ENCODE measurements at regions not wholly inside any gene's neighbourhood (a gene's known extent, or its start where the extent isn't known, plus 50 kb on each side); places are given as distances from the start of the nearest gene placed in this dataset.
"Not testable (repeated sequence)": the region's sequence is repeated elsewhere in the genome, so short reads cannot be mapped to it uniquely, and the experiment has no call there.

- Histone ChIP-seq H2AK5ac (ENCODE audit: low read length) (no peak overlapping the region), H4K8ac (ENCODE audit: low read depth, low read length) (no peak overlapping the region), H2BK5ac (ENCODE audit: low read length) (no peak overlapping the region), H3K56ac (ENCODE audit: low read length) (no peak overlapping the region), H3K4me3 (ENCODE audit: low read length) (no peak overlapping the region), H3K27me3 (ENCODE audit: insufficient read depth, low read length, poor library complexity) (no peaks in the 10 kb centered on the region), H3K4me1 (ENCODE audit: control insufficient read depth, low read depth, low read length) (peaks cover 4% of the 10 kb centered on the region), H3K18ac (ENCODE audit: low read length) (no peak overlapping the region), H3K79me1 (ENCODE audit: low read length) (no peaks in the 10 kb centered on the region), H4K5ac (ENCODE audit: low read length) (no peak overlapping the region), H2BK120ac (ENCODE audit: low read depth, low read length) (no peak overlapping the region), H3K4ac (ENCODE audit: low read depth, low read length) (no peak overlapping the region), H3K36me3 (ENCODE audit: control insufficient read depth, insufficient read depth, low read length) (no peaks in the 10 kb centered on the region), H3K23ac (ENCODE audit: low read length) (no peak overlapping the region), H3K79me2 (ENCODE audit: control insufficient read depth, insufficient read depth, low read length) (no peaks in the 10 kb centered on the region), H3K9ac (ENCODE audit: low read length) (no peak overlapping the region), H3K4me2 (ENCODE audit: low read length) (no peak overlapping the region), H3K27ac (ENCODE audit: low read depth, low read length) (no peak overlapping the region), H2BK15ac (replicated peaks; ENCODE audit: low read depth) (no peak overlapping the region)
- WGBS (ENCODE audit: extremely low coverage, insufficient coverage, low lambda C conversion rate), result no CpG with 5 or more reads among the region's 4 CpGs
- peak; percentile 37 for DNase-seq
Observed at GRCh38 chr6:94859924-94860323, 717.4 kb upstream of the MANEA start.

GRCh38 chr6:94856999-94857398 lies 720.3 kb upstream of the MANEA start:
- H2BK15ac ChIP-seq (replicated peaks; ENCODE audit: low read depth); H4K8ac ChIP-seq (ENCODE audit: low read depth, low read length); H3K4ac ChIP-seq (ENCODE audit: low read depth, low read length); H3K27ac ChIP-seq (ENCODE audit: low read depth, low read length); H2BK120ac ChIP-seq (ENCODE audit: low read depth, low read length); H4K5ac ChIP-seq (ENCODE audit: low read length); H2AK5ac ChIP-seq (ENCODE audit: low read length); H3K79me1 ChIP-seq (ENCODE audit: low read length); H3K36me3 ChIP-seq (ENCODE audit: control insufficient read depth, insufficient read depth, low read length); H3K4me3 ChIP-seq (ENCODE audit: low read length); H2BK5ac ChIP-seq (ENCODE audit: low read length); DNase-seq; H3K9ac ChIP-seq (ENCODE audit: low read length); H3K27me3 ChIP-seq (ENCODE audit: insufficient read depth, low read length, poor library complexity); H3K56ac ChIP-seq (ENCODE audit: low read length); H3K4me2 ChIP-seq (ENCODE audit: low read length); H3K18ac ChIP-seq (ENCODE audit: low read length); H3K4me1 ChIP-seq (ENCODE audit: control insufficient read depth, low read depth, low read length); H3K23ac ChIP-seq (ENCODE audit: low read length); H3K79me2 ChIP-seq (ENCODE audit: control insufficient read depth, insufficient read depth, low read length): not testable (repeated sequence)
- no CpG with 5 or more reads among the region's 3 CpGs for WGBS (ENCODE audit: extremely low coverage, insufficient coverage, low lambda C conversion rate)

- H3K4ac ChIP-seq (ENCODE audit: low read depth, low read length); H2BK120ac ChIP-seq (ENCODE audit: low read depth, low read length); H3K4me1 ChIP-seq (ENCODE audit: control insufficient read depth, low read depth, low read length); H3K23ac ChIP-seq (ENCODE audit: low read length); H3K36me3 ChIP-seq (ENCODE audit: control insufficient read depth, insufficient read depth, low read length); H3K4me3 ChIP-seq (ENCODE audit: low read length); DNase-seq; H4K5ac ChIP-seq (ENCODE audit: low read length); H2BK15ac ChIP-seq (replicated peaks; ENCODE audit: low read depth); H3K56ac ChIP-seq (ENCODE audit: low read length); H3K27ac ChIP-seq (ENCODE audit: low read depth, low read length); H3K79me2 ChIP-seq (ENCODE audit: control insufficient read depth, insufficient read depth, low read length); H3K9ac ChIP-seq (ENCODE audit: low read length); H3K27me3 ChIP-seq (ENCODE audit: insufficient read depth, low read length, poor library complexity); H3K4me2 ChIP-seq (ENCODE audit: low read length); H2AK5ac ChIP-seq (ENCODE audit: low read length); H2BK5ac ChIP-seq (ENCODE audit: low read length); H4K8ac ChIP-seq (ENCODE audit: low read depth, low read length); H3K79me1 ChIP-seq (ENCODE audit: low read length); H3K18ac ChIP-seq (ENCODE audit: low read length): not testable (repeated sequence)
- WGBS (ENCODE audit: extremely low coverage, insufficient coverage, low lambda C conversion rate), result no CpG with 5 or more reads among the region's 8 CpGs
Observed at GRCh38 chr6:94851329-94851728, 726.0 kb upstream of the MANEA start.

GRCh38 chr6:94845742-94846141 lies 731.6 kb upstream of the MANEA start:
- H3K18ac ChIP-seq (ENCODE audit: low read length), result no peak overlapping the region
- no peak overlapping the region for H3K4me2 ChIP-seq (ENCODE audit: low read length)
- H3K79me1 ChIP-seq (ENCODE audit: low read length), result no peaks in the 10 kb centered on the region
- no peak overlapping the region for H3K4me3 ChIP-seq (ENCODE audit: low read length)
- H3K79me2 ChIP-seq (ENCODE audit: control insufficient read depth, insufficient read depth, low read length), result no peaks in the 10 kb centered on the region
- no peak overlapping the region for H3K4ac ChIP-seq (ENCODE audit: low read depth, low read length)
- H2BK120ac ChIP-seq (ENCODE audit: low read depth, low read length), result no peak overlapping the region
- no peak overlapping the region for H2AK5ac ChIP-seq (ENCODE audit: low read length)
- no peak overlapping the region for H4K5ac ChIP-seq (ENCODE audit: low read length)
- no peaks in the 10 kb centered on the region for H3K4me1 ChIP-seq (ENCODE audit: control insufficient read depth, low read depth, low read length)
- no peak overlapping the region for H3K9ac ChIP-seq (ENCODE audit: low read length)
- H3K36me3 ChIP-seq (ENCODE audit: control insufficient read depth, insufficient read depth, low read length), result no peaks in the 10 kb centered on the region
- DNase-seq, result no peak
- no peak overlapping the region for H3K23ac ChIP-seq (ENCODE audit: low read length)
- H2BK5ac ChIP-seq (ENCODE audit: low read length), result no peak overlapping the region
- no peaks in the 10 kb centered on the region for H3K27me3 ChIP-seq (ENCODE audit: insufficient read depth, low read length, poor library complexity)
- H3K56ac ChIP-seq (ENCODE audit: low read length), result no peak overlapping the region
- no CpG with 5 or more reads among the region's 1 CpG for WGBS (ENCODE audit: extremely low coverage, insufficient coverage, low lambda C conversion rate)
- no peak overlapping the region for H3K27ac ChIP-seq (ENCODE audit: low read depth, low read length)
- no peak overlapping the region for H2BK15ac ChIP-seq (replicated peaks; ENCODE audit: low read depth)
- H4K8ac ChIP-seq (ENCODE audit: low read depth, low read length), result no peak overlapping the region

- Histone ChIP-seq H3K4me2 (ENCODE audit: low read length) (no peak overlapping the region), H3K4me3 (ENCODE audit: low read length) (no peak overlapping the region), H3K4ac (ENCODE audit: low read depth, low read length) (no peak overlapping the region), H3K9ac (ENCODE audit: low read length) (no peak overlapping the region), H2BK120ac (ENCODE audit: low read depth, low read length) (no peak overlapping the region), H3K27me3 (ENCODE audit: insufficient read depth, low read length, poor library complexity) (no peaks in the 10 kb centered on the region), H2BK15ac (replicated peaks; ENCODE audit: low read depth) (no peak overlapping the region), H3K56ac (ENCODE audit: low read length) (no peak overlapping the region), H4K5ac (ENCODE audit: low read length) (no peak overlapping the region), H3K4me1 (ENCODE audit: control insufficient read depth, low read depth, low read length) (no peaks in the 10 kb centered on the region), H3K18ac (ENCODE audit: low read length) (no peak overlapping the region), H2AK5ac (ENCODE audit: low read length) (no peak overlapping the region), H3K23ac (ENCODE audit: low read length) (no peak overlapping the region), H2BK5ac (ENCODE audit: low read length) (no peak overlapping the region), H3K79me1 (ENCODE audit: low read length) (no peaks in the 10 kb centered on the region), H3K79me2 (ENCODE audit: control insufficient read depth, insufficient read depth, low read length) (no peaks in the 10 kb centered on the region), H3K36me3 (ENCODE audit: control insufficient read depth, insufficient read depth, low read length) (no peaks in the 10 kb centered on the region), H3K27ac (ENCODE audit: low read depth, low read length) (no peak overlapping the region), H4K8ac (ENCODE audit: low read depth, low read length) (no peak overlapping the region)
- no peak for DNase-seq
Observed at GRCh38 chr6:94835264-94835663, 742.1 kb upstream of the MANEA start.

- no peak overlapping the region for H3K9ac ChIP-seq (ENCODE audit: low read length)
- H3K4me2 ChIP-seq (ENCODE audit: low read length), result no peak overlapping the region
- H3K18ac ChIP-seq (ENCODE audit: low read length), result no peak overlapping the region
- no peaks in the 10 kb centered on the region for H3K79me1 ChIP-seq (ENCODE audit: low read length)
- DNase-seq, result no peak
- H3K79me2 ChIP-seq (ENCODE audit: control insufficient read depth, insufficient read depth, low read length), result no peaks in the 10 kb centered on the region
- H2BK5ac ChIP-seq (ENCODE audit: low read length), result no peak overlapping the region
- no peaks in the 10 kb centered on the region for H3K27me3 ChIP-seq (ENCODE audit: insufficient read depth, low read length, poor library complexity)
- H3K36me3 ChIP-seq (ENCODE audit: control insufficient read depth, insufficient read depth, low read length), result no peaks in the 10 kb centered on the region
- H2BK120ac ChIP-seq (ENCODE audit: low read depth, low read length), result no peak overlapping the region
- H3K23ac ChIP-seq (ENCODE audit: low read length), result no peak overlapping the region
- H3K56ac ChIP-seq (ENCODE audit: low read length), result no peak overlapping the region
- H3K27ac ChIP-seq (ENCODE audit: low read depth, low read length), result no peak overlapping the region
- no peak overlapping the region for H3K4ac ChIP-seq (ENCODE audit: low read depth, low read length)
- no peak overlapping the region for H2BK15ac ChIP-seq (replicated peaks; ENCODE audit: low read depth)
- no peak overlapping the region for H4K5ac ChIP-seq (ENCODE audit: low read length)
- no peak overlapping the region for H2AK5ac ChIP-seq (ENCODE audit: low read length)
- H4K8ac ChIP-seq (ENCODE audit: low read depth, low read length), result no peak overlapping the region
- no peaks in the 10 kb centered on the region for H3K4me1 ChIP-seq (ENCODE audit: control insufficient read depth, low read depth, low read length)
- no peak overlapping the region for H3K4me3 ChIP-seq (ENCODE audit: low read length)
Observed at GRCh38 chr6:94813806-94814205, 763.5 kb upstream of the MANEA start.
